ENCODE measurements at regions not wholly inside any gene's neighbourhood (a gene's known extent, or its start where the extent isn't known, plus 50 kb on each side); places are given as distances from the start of the nearest gene placed in this dataset.
"Not testable (repeated sequence)": the region's sequence is repeated elsewhere in the genome, so short reads cannot be mapped to it uniquely, and the experiment has no call there.

- not testable (repeated sequence) for DNase-seq (ENCODE audit: low read depth in 3 of 3)
Observed at GRCh38 chr12:65678172-65678571, 146.1 kb upstream of the HMGA2 start.

- no peak for DNase-seq (ENCODE audit: low read depth in 3 of 3)
Observed at GRCh38 chr12:65681226-65681625, 143.1 kb upstream of the HMGA2 start.

GRCh38 chr12:65682112-65682511 is 142.2 kb upstream of the HMGA2 start:
- no peak for DNase-seq (ENCODE audit: low read depth in 3 of 3)

- DNase-seq (ENCODE audit: low read depth in 3 of 3): no peak
Observed at GRCh38 chr12:65684906-65685305, 139.4 kb upstream of the HMGA2 start.

GRCh38 chr12:65685514-65685913 is 138.8 kb upstream of the HMGA2 start:
- no peak for DNase-seq (ENCODE audit: low read depth in 3 of 3)

- no peak for DNase-seq (ENCODE audit: low read depth in 3 of 3)
Observed at GRCh38 chr12:65689508-65689907, 134.8 kb upstream of the HMGA2 start.

GRCh38 chr12:65690477-65690876 is 133.8 kb upstream of the HMGA2 start:
- DNase-seq (ENCODE audit: low read depth in 3 of 3): no peak

GRCh38 chr12:65694130-65694529 is 130.2 kb upstream of the HMGA2 start:
- DNase-seq (ENCODE audit: low read depth in 3 of 3): no peak

- DNase-seq (ENCODE audit: low read depth in 3 of 3): no peak
Observed at GRCh38 chr12:65695113-65695865, 129.0 kb upstream of the HMGA2 start.

GRCh38 chr12:65696227-65696626 is 128.1 kb upstream of the HMGA2 start:
- no peak for DNase-seq (ENCODE audit: low read depth in 3 of 3)

- DNase-seq (ENCODE audit: low read depth in 3 of 3): no peak
Observed at GRCh38 chr12:65699251-65699650, 125.0 kb upstream of the HMGA2 start.

GRCh38 chr12:65703176-65703575 is 121.1 kb upstream of the HMGA2 start:
- DNase-seq (ENCODE audit: low read depth in 3 of 3): no peak

GRCh38 chr12:65705380-65705876 is 118.9 kb upstream of the HMGA2 start:
- no peak for DNase-seq (ENCODE audit: low read depth in 3 of 3)

- no peak for DNase-seq (ENCODE audit: low read depth in 3 of 3)
Observed at GRCh38 chr12:65707051-65707450, 117.2 kb upstream of the HMGA2 start.

- no peak for DNase-seq (ENCODE audit: low read depth in 3 of 3)
Observed at GRCh38 chr12:65712260-65713004, 111.9 kb upstream of the HMGA2 start.

- no peak for DNase-seq (ENCODE audit: low read depth in 3 of 3)
Observed at GRCh38 chr12:65715961-65716360, 108.3 kb upstream of the HMGA2 start.

GRCh38 chr12:65720136-65721130 is 103.8 kb upstream of the HMGA2 start:
- no peak for DNase-seq (ENCODE audit: low read depth in 3 of 3)

GRCh38 chr12:65721541-65722190 is 102.6 kb upstream of the HMGA2 start:
- no peak for DNase-seq (ENCODE audit: low read depth in 3 of 3)

GRCh38 chr12:65725376-65725775 is 98.9 kb upstream of the HMGA2 start:
- DNase-seq (ENCODE audit: low read depth in 3 of 3): no peak

GRCh38 chr12:65728455-65728847 is 95.8 kb upstream of the HMGA2 start:
- no peak for DNase-seq (ENCODE audit: low read depth in 3 of 3)
